ENCODE measurements at regions not wholly inside any gene's neighbourhood (a gene's known extent, or its start where the extent isn't known, plus 50 kb on each side); places are given as distances from the start of the nearest gene placed in this dataset.
"Not testable (repeated sequence)": the region's sequence is repeated elsewhere in the genome, so short reads cannot be mapped to it uniquely, and the experiment has no call there.

- no peak for DNase-seq
These were observed 812.0 kb upstream of the NCAM2 start for GRCh38 chr21:20186186-20186585.

GRCh38 chr21:20187028-20187427 lies 811.2 kb upstream of the NCAM2 start:
- DNase-seq: no peak

- not testable (repeated sequence) for DNase-seq
These were observed 796.9 kb upstream of the NCAM2 start for GRCh38 chr21:20201323-20201722.

GRCh38 chr21:20207335-20207734 lies 790.9 kb upstream of the NCAM2 start:
- DNase-seq: no peak

- DNase-seq: no peak
These were observed 782.2 kb upstream of the NCAM2 start for GRCh38 chr21:20215959-20216358.

GRCh38 chr21:20220586-20220985 lies 777.6 kb upstream of the NCAM2 start:
- no peak for DNase-seq

GRCh38 chr21:20221981-20222380 lies 776.2 kb upstream of the NCAM2 start:
- DNase-seq: not testable (repeated sequence)

GRCh38 chr21:20236649-20237048 lies 761.6 kb upstream of the NCAM2 start:
- not testable (repeated sequence) for DNase-seq

- no peak for DNase-seq
These were observed 748.8 kb upstream of the NCAM2 start for GRCh38 chr21:20249401-20249800.

- DNase-seq: no peak
These were observed 747.9 kb upstream of the NCAM2 start for GRCh38 chr21:20250337-20250736.

GRCh38 chr21:20253261-20253660 lies 744.9 kb upstream of the NCAM2 start:
- DNase-seq: no peak

GRCh38 chr21:20254964-20255363 lies 743.2 kb upstream of the NCAM2 start:
- DNase-seq: no peak

GRCh38 chr21:20257052-20257740 lies 741.0 kb upstream of the NCAM2 start:
- DNase-seq: no peak

GRCh38 chr21:20258542-20258941 lies 739.7 kb upstream of the NCAM2 start:
- DNase-seq: no peak

GRCh38 chr21:20259031-20259867 lies 739.0 kb upstream of the NCAM2 start:
- no peak for DNase-seq

GRCh38 chr21:20260124-20260523 lies 738.1 kb upstream of the NCAM2 start:
- no peak for DNase-seq

- no peak for DNase-seq
These were observed 736.8 kb upstream of the NCAM2 start for GRCh38 chr21:20261364-20261763.

- DNase-seq: no peak
These were observed 732.3 kb upstream of the NCAM2 start for GRCh38 chr21:20265707-20266440.

- no peak for DNase-seq
These were observed 731.8 kb upstream of the NCAM2 start for GRCh38 chr21:20266441-20266710.

GRCh38 chr21:20270365-20271055 lies 727.7 kb upstream of the NCAM2 start:
- DNase-seq: no peak

- DNase-seq: no peak
These were observed 725.3 kb upstream of the NCAM2 start for GRCh38 chr21:20272791-20273362.

GRCh38 chr21:20276377-20276776 lies 721.8 kb upstream of the NCAM2 start:
- DNase-seq: no peak

- DNase-seq: no peak
These were observed 721.3 kb upstream of the NCAM2 start for GRCh38 chr21:20276954-20277353.

Measured in inflammatory macrophage (primary cell).